GM12875 (cell line): ENCODE measurements at regions not wholly inside any gene's neighbourhood (a gene's known extent, or its start where the extent isn't known, plus 50 kb on each side); places are given as distances from the start of the nearest gene placed in this dataset.

Source experiments
- H3K4me3 ChIP-seq: one replicate; pipeline ENCODE4 v1.5.1; 2011; ENCODE audit warnings: low read depth, low read length, control low read depth
- TF ChIP-seq, protein P1 (sequence below): IDR thresholded peaks from 2 replicates; pipeline ENCODE4 v1.5.1; 2011; ENCODE audit warnings: low read depth, mild to moderate bottlenecking, control low read depth, inconsistent platforms, low read length, moderate library complexity, borderline replicate concordance; ENCODE audit not compliant: insufficient read depth

DNA sequence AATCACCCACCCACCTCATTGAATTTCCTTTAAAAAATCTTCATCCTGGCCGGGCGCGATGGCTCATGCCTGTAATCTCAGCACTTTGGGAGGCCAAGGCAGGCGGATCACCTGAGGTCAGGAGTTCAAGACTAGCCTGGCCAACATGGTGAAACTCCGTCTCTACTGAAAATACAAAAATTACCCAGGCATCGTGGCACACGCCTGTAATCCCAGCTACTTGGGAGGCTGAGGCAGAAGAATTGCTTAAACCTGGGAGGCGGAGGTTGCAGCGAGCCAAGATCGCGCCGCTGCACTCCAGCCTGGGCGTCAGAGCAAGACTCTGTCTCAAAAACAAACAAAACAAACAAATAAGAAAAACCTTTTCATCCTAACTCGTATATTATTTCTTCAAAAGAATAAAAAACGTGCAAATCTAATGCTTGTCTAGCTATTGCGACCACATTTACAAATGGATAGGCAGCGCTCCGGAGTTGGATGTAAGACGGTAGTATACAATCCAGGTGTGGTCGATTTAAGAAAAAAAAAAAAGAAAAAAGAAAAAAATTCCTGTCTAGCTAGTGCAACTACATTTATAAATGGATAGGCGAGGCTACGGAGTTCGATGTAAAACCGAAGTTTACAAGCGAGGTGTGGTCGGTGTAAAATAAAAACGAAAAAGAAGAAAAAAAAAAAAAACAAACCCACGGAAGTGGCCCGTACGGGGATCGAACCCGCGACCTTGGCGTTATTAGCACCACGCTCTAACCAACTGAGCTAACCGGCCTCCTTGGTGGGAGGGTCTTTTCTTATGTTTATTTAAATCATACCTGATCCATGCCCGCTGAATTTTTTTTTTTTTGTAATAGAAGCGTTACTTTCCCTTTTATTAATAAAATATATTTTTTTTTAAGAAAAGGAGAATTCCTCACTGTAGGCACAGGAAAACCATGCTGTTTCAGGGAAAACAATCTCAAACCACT, 70.7 kb upstream of the PRSS16 start:
- TF ChIP-seq, protein P1, sequence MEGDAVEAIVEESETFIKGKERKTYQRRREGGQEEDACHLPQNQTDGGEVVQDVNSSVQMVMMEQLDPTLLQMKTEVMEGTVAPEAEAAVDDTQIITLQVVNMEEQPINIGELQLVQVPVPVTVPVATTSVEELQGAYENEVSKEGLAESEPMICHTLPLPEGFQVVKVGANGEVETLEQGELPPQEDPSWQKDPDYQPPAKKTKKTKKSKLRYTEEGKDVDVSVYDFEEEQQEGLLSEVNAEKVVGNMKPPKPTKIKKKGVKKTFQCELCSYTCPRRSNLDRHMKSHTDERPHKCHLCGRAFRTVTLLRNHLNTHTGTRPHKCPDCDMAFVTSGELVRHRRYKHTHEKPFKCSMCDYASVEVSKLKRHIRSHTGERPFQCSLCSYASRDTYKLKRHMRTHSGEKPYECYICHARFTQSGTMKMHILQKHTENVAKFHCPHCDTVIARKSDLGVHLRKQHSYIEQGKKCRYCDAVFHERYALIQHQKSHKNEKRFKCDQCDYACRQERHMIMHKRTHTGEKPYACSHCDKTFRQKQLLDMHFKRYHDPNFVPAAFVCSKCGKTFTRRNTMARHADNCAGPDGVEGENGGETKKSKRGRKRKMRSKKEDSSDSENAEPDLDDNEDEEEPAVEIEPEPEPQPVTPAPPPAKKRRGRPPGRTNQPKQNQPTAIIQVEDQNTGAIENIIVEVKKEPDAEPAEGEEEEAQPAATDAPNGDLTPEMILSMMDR = no peak
- peak overlapping the region; percentile 46 for H3K4me3 ChIP-seq

DNA sequence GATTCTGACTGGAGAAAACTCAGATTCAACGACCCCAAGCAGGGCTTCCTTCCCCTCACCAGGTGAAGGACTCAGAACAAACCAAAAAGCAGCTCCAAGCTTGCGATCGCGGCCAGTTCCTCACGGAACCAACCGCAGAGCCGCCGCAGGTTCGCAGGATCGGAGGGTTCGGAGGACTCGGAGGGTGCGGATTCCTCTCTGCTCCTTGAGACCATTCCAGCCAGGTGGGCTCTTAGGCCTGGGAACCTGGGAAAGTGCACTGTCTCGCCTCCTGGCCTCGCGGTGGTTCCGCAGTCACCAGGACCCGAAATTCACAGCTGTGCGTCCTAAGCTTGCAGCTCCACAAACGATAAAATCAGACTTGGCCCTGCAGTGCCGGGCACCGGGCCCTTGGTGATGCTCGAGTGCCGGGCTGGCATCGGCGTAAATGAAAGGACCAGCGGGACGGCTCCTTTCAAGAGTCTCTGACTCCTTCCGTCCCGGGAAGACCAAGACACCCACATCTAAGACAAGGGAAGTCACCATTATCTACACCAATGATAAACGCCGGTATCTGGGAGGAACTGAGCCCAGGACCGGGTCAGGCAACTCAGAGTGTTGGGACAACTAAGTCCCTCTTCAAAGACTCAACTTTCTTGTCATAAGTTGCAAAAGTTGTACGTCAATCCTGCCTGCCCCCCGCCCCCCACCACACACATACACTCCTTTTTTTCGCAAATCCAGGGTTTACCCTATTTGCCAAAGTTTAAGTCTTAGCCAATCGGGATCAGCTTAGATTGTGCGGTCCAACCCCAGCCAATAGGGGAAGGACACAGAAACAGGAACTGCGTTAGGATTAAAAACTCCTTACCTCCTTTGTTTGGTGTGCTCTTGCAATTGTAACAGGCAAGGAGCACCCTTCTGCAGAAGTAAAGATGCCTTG, 69.8 kb upstream of the PRSS16 start:
- peak overlapping the region; percentile 46 for H3K4me3 ChIP-seq
- TF ChIP-seq, protein P1 = peak; percentile 69

DNA sequence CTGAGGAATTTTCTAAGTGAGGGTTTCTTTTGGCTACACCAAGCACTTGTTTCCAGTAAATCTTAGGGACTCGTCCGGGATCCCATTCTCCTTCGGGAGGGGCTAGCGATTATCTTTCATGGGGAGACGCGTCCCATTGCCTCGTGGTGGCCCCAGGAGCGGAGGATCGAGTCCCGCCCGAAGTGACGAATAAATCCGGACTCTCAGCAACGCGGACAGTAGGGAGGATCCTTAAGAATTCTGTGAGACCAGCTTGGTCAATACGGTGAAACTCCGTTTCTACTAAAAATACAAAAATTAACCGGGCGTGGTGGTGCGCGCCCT, 69.1 kb upstream of the PRSS16 start:
- peak overlapping the region; percentile 32 for H3K4me3 ChIP-seq
- TF ChIP-seq, protein P1 = no peak

DNA sequence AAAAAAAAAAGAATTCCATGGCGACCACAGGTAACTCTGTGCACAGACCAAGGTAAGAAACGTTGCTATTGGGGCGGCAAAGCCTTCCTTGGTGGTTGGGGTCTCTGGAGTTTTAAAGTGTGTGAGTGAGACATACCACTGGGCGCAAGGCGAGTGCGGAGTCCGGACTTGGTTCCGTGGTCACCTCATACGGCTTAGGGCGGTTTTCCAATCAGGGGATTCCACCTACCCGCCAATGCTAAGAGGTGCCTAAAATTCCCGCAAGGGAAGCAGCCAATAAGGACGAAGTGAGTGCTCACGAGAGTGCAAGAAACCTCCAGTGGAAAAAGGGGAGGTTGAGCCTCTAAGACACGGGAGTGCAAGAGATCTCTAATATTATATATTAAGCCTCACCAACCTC, 68.6 kb upstream of the PRSS16 start:
- H3K4me3 ChIP-seq = no peak overlapping the region
- TF ChIP-seq, protein P1 = no peak

DNA sequence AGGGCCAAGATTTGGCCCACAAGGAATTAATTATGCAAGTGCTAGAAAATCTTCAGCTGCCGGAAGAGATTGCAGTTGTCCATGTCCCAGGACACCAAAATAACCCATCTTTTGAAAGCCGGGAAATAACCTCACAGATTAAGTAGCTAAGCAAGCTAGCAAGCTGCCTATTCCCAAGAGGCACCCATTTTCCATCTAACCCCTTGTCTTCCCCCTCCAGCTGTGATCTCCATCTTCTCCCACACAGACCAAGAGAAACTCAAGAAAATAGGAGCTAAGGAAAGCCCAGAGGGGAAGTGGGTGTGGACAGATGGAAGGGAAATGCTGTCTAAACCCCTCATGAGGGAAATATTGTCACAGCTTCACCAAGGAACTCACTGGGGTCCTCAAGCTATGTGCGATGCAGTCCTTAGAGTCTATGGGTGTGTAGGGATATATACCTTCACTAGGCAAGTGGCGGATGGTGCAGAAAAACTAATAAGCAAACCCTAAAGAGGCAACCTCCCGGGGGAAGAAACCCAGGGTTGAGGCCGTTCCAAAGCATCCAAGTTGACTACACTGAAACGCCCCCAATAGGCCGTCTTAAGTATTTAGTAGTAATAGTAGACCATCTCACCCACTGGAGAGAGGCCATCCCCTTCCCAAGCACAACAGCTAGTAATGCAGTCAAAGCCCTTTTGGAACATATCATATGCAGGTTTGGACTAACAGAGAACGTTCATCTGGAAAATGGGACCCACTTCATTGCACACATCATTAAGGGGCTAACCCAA, 64.3 kb upstream of the PRSS16 start:
- no peak overlapping the region for H3K4me3 ChIP-seq
- TF ChIP-seq, protein P1 = no peak

DNA sequence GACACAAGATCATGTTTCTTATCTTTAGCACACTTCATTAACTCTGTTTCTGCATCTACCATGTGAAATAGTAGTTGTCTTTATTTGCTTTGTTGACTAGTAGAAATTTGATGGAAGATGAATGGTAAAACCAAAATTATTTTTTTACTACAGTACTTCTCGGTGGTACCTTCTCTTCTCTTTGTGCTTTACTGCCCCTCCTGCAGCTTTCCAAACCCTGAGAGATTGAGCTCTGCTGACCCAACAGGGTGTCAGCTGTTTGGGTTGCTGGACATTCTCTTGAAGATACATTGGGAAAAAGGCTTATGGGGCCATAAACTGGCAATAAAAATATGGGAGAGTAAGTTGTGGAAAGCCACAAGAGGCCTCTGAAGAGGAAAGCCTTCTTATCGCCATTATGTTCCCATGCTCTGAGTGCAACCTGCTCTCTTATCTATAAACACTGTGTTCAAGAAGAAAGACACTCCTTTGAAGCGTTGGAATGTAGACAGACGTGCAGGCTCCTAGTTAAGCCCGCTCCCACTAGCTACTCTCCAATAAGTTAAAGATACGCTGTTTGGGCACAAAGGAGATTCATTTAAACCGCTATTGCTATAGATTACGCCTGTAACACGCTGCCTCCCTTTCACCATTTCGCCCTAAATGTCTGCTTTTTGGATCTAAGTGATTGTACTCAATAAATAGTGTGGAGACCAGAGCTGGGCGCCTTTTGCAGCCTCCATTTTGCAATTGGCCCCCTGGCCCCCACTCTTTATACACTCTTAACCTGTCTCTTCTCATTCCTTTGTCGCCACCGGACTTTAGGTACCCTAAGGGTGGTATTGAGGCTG, 60.1 kb upstream of the PRSS16 start:
- TF ChIP-seq, protein P1 = no peak
- H3K4me3 ChIP-seq = no peak overlapping the region
